HG03558 (cell line): ENCODE measurements at regions not wholly inside any gene's neighbourhood (a gene's known extent, or its start where the extent isn't known, plus 50 kb on each side); places are given as distances from the start of the nearest gene placed in this dataset.
"Not testable (repeated sequence)": the region's sequence is repeated elsewhere in the genome, so short reads cannot be mapped to it uniquely, and the experiment has no call there.

ENCODE experiments used
- ATAC-seq: cut with Tn5 transposase; IDR thresholded peaks from one replicate; pipeline ENCODE4 v1.9.1; 2021; ENCODE audit warnings: moderate number of reproducible peaks; ENCODE audit not compliant: unreplicated experiment; ENCODE audit errors: extremely low read depth

GRCh38 chr5:100096328-100096727 is 438.8 kb upstream of the FAM174A start:
- not testable (repeated sequence) for ATAC-seq

- not testable (repeated sequence) for ATAC-seq
Observed at GRCh38 chr5:100080703-100081102, 454.5 kb upstream of the FAM174A start.

- ATAC-seq = not testable (repeated sequence)
Observed at GRCh38 chr5:100079163-100079562, 456.0 kb upstream of the FAM174A start.

GRCh38 chr5:100066020-100066419 is 469.2 kb upstream of the FAM174A start:
- not testable (repeated sequence) for ATAC-seq

- ATAC-seq = no peak
Observed at GRCh38 chr5:100043475-100043874, 491.7 kb upstream of the FAM174A start.

- no peak for ATAC-seq
Observed at GRCh38 chr5:100026606-100027005, 508.6 kb upstream of the FAM174A start.

- ATAC-seq = no peak
Observed at GRCh38 chr5:100023536-100023935, 511.6 kb upstream of the FAM174A start.

GRCh38 chr5:100017520-100018262 is 517.5 kb upstream of the FAM174A start:
- ATAC-seq = no peak

GRCh38 chr5:100013305-100013704 is 521.9 kb upstream of the FAM174A start:
- not testable (repeated sequence) for ATAC-seq

- not testable (repeated sequence) for ATAC-seq
Observed at GRCh38 chr5:100011160-100011559, 524.0 kb upstream of the FAM174A start.

- no peak for ATAC-seq
Observed at GRCh38 chr5:100004969-100005368, 530.2 kb upstream of the FAM174A start.

- no peak for ATAC-seq
Observed at GRCh38 chr5:99998319-99998718, 536.9 kb upstream of the FAM174A start.

GRCh38 chr5:99995407-99995806 is 539.8 kb upstream of the FAM174A start:
- ATAC-seq = no peak

- ATAC-seq = no peak
Observed at GRCh38 chr5:99973779-99974178, 561.4 kb upstream of the FAM174A start.

GRCh38 chr5:99955962-99956361 is 579.2 kb upstream of the FAM174A start:
- ATAC-seq = no peak

GRCh38 chr5:99955006-99955405 is 580.2 kb upstream of the FAM174A start:
- no peak for ATAC-seq

GRCh38 chr5:99949969-99950524 is 585.1 kb upstream of the FAM174A start:
- no peak for ATAC-seq

GRCh38 chr5:99949361-99949760 is 585.8 kb upstream of the FAM174A start:
- ATAC-seq = no peak

- ATAC-seq = no peak
Observed at GRCh38 chr5:99948850-99949249, 586.3 kb upstream of the FAM174A start.

- no peak for ATAC-seq
Observed at GRCh38 chr5:99945478-99946442, 589.4 kb upstream of the FAM174A start.

- no peak for ATAC-seq
Observed at GRCh38 chr5:99940540-99940939, 594.6 kb upstream of the FAM174A start.
